ENCODE measurements at regions not wholly inside any gene's neighbourhood (a gene's known extent, or its start where the extent isn't known, plus 50 kb on each side); places are given as distances from the start of the nearest gene placed in this dataset.

GRCh38 chr4:176843710-176844109 lies 51.0 kb upstream of the VEGFC start:
- DNase-seq (ENCODE audit: low spot score): no peak

DNA sequence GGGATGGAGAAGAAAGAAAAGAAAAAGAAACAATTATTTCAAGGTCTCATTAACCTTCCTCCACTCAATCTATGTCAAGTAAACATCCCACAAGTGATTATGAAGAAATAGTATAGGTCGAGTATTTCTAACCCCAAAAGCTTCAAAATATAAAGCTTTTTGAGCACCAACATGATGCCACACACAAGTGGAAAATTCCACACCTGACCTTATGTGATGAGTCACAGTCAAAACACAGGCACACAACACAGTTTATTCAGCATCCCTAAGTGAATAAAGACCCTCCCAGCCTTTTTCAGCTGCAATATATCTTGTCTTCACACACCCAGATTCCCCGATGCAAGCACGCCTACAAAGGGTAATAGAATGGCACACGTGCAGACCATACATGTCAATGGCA lies 51.7 kb upstream of the VEGFC start:
- no peak for DNase-seq (ENCODE audit: low spot score)

- no peak for DNase-seq (ENCODE audit: low spot score)
These were observed 52.9 kb upstream of the VEGFC start for GRCh38 chr4:176845636-176846035.

- DNase-seq (ENCODE audit: low spot score): no peak
These were observed 56.4 kb upstream of the VEGFC start for GRCh38 chr4:176849076-176849475.

DNA sequence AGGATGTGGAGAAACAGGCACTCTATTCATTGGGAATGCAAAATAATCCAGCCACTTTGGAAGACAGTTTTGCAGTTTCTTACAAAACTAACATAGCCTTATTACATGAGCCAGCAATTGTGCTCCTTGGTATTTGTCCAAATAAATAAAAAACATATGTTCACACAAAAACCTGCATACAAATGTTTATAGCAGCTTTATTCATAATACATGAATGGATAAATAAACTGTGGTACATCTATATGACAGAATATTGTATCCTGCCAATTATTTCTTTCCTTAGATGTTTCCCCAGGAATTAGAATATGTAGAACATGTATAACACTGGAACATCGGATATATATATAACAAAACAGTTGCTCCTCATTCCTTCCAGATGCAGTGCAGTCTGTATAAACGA lies 57.7 kb upstream of the VEGFC start:
- no peak for DNase-seq (ENCODE audit: low spot score)

DNA sequence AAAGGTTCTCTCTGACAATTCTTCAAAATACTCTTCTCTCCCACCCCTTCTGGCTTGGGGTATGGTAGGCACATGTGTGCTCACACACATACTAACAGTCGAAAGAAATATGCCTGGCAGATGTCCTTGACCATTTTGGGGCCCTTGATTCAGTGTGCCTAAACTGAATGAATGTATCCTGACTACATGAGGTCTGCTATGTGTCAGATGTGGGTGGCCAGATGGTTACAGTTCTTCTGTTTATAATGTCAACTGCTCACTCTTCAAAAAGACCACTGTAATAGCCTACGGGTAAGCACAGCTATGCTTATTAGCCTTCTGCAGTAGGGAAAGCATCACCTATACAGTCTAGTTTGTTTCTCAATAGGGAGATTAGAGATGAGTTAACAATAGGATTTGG lies 63.7 kb upstream of the VEGFC start:
- DNase-seq (ENCODE audit: low spot score): no peak

DNA sequence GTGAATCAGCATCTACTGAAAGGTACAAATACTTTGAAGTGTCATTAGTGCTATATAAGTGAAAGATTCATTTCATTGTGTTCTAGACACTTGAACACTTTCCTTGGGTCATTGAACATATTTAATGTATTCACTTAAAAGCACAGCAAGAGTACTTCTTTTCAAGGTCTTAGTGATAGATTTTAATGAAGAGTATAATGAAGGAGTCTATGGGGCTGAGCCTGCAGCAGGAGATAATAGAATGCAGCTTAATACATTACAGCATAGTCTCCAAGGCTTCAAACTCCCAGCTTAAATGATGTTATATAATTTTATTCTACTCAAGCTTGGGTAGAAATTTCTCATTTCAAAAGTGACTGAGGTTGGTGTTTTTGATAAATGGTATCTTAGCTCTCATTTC lies 66.1 kb upstream of the VEGFC start:
- DNase-seq (ENCODE audit: low spot score): no peak

DNA sequence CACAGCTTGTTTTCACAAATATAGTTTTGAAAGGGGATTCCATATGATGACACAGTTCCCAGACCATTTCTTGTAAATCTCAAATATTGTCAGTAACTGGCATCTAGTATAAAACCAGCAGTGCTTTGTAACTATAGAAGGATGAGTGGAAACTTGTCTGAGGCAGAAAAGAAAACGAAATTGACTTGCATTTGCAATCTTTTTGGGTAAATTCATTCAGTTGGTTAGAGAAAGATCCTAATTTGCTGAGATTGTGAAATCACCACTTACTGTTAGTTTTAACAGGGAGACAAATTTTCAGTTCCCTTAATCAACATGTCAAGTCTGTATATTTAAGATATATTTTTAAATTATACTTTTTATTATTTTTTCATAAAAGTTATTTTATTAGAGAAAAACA lies 71.5 kb upstream of the VEGFC start:
- DNase-seq (ENCODE audit: low spot score): no peak

DNA sequence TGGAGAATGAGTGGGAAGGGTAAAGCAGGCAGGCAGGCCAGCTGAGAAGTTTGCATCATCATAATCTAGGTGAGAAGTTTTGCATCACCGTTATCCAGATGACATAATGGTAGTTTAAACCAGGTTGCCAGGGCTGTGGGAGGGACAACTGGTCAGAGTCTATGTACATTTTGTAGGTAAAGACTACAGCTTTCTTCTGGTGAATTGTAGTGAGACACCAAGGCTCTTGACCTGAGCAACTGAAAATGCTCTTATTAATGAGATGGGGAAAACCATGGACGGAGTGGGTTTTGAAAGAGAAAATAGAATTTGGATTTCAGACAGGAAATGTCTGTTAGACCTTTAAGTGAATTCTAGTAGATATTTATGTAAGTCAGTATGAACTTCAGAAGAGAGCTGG lies 76.0 kb upstream of the VEGFC start:
- DNase-seq (ENCODE audit: low spot score): no peak

GRCh38 chr4:176872461-176872860 lies 79.7 kb upstream of the VEGFC start:
- DNase-seq (ENCODE audit: low spot score): no peak

- no peak for DNase-seq (ENCODE audit: low spot score)
These were observed 82.2 kb upstream of the VEGFC start for GRCh38 chr4:176874721-176875445.

DNA sequence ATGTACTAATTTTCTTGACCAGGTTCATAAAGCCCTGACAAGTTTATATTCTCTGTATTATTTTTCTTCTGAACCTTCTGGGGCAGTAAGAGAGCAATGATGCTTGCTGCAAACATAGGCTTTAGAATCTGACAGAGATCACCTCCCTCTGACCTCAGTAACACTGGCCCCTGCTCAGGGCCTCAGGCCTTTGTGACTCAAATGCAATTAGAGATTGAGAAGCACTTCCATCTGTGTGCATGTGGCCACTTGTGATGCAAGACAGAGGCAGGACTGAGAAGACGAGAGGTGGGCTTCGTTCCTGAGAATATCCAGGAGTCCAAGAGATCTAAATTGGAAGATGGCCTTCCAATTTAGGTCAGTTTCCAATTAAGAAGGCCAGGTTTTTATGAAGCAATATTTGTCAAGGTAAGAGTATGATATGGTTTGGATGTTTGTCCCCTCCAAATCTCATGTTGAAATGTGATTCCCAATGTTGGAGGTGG lies 82.8 kb upstream of the VEGFC start:
- DNase-seq (ENCODE audit: low spot score): no peak

GRCh38 chr4:176879380-176880116 lies 86.8 kb upstream of the VEGFC start:
- DNase-seq (ENCODE audit: low spot score): no peak

DNA sequence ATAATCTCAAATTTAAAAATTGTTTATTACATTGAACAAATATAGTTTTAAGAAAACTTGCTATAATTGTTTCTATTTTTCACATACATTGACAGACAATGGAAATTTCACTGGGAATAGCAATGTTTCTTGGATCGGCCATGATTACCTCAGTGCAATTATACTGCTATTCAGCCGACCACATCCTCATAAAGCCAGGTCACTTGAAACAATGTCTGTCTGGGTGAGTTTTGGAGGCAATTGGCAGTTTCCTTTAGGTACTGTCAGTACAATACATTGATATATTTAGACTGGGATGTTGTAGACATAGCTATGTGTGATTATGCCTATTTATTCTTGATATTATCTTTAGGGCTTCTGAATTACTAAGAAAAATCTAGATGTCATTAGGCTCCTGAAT lies 89.5 kb upstream of the VEGFC start:
- peak; percentile 48 for DNase-seq (ENCODE audit: low spot score)

GRCh38 chr4:176883108-176883550 lies 90.4 kb upstream of the VEGFC start:
- DNase-seq (ENCODE audit: low spot score): peak; percentile 77

DNA sequence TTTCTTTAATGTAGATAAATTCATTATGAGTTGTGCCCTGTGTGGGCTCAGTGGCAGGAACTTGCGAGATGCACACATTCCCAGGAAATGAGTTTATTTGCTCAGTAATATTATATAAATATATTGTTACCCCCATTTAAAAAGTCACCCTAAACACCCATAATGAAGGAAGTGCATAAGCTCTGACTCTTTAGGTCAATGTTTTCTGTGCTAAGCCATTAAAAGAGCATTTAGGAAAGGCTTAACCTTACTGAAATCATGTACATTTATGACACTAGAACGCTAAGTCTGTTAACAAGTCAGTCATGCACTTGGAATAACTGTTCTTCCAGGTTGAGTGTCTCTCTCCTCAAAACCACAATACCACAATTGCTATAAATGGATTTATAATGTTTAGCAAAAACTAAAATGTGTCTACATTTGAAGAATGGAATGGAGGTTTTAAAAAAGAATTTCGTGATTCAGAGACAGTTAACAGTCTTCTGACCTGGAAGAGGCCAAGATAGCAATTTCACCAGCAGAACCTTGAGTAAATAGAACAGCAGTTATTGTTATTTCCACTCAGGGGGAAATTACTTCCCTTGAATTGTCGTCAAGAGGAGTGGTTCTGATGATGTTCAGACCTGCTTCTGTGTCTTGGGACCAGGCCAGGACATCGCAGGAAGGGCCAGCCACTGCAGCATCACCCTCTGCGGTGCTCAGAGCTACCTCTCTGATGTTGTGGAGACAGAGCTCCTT lies 91.1 kb upstream of the VEGFC start:
- DNase-seq (ENCODE audit: low spot score): peak; percentile 96

DNA sequence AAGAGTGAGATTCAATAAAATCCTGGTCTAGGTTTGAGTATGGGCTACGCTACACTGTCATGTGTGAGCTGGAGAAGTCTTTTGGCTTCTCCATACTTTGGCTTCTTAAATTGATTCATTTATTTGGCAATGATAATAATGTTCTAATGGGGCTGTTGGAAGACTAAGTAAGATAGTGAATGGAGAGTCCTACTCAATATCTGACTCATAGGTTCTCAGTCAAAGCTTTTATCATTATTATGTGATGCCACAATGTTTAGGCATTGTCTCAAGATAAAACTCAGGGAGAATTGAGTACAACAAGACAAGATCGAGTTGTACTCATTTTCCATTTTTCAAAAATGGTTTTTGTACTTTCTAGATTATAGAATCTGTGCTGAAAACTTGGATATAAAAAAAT lies 92.5 kb upstream of the VEGFC start:
- DNase-seq (ENCODE audit: low spot score): no peak

DNA sequence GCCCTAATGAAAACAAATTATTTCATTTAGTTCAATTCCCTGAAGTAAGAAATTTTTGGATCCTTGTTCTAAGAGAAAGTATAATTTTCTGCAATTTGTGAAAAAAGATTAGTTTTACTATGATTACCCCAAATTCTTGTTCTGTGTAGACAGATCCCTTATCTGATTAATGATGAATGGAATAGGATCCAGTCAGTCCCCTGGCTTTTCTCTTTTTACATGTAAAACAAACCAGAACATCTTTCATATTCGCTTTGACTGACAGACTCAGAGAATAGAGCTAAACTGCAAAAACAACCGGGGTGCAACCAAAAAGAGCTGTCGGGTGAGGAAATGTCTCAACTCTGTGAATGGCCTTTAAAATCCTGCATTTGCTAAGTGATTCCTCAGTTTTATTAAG lies 93.4 kb upstream of the VEGFC start:
- no peak for DNase-seq (ENCODE audit: low spot score)

GRCh38 chr4:176889776-176890175 lies 97.1 kb upstream of the VEGFC start:
- no peak for DNase-seq (ENCODE audit: low spot score)

GRCh38 chr4:176894498-176894897 lies 101.8 kb upstream of the VEGFC start:
- no peak for DNase-seq (ENCODE audit: low spot score)

- no peak for DNase-seq (ENCODE audit: low spot score)
These were observed 103.5 kb upstream of the VEGFC start for GRCh38 chr4:176896211-176896610.

- no peak for DNase-seq (ENCODE audit: low spot score)
These were observed 104.5 kb upstream of the VEGFC start for GRCh38 chr4:176897226-176897625.

- no peak for DNase-seq (ENCODE audit: low spot score)
These were observed 106.1 kb upstream of the VEGFC start for GRCh38 chr4:176898791-176899190.

Measured in H4 (cell line).